C4-2B (cell line): ENCODE measurements at regions not wholly inside any gene's neighbourhood (a gene's known extent, or its start where the extent isn't known, plus 50 kb on each side); places are given as distances from the start of the nearest gene placed in this dataset.
"Not testable (repeated sequence)": the region's sequence is repeated elsewhere in the genome, so short reads cannot be mapped to it uniquely, and the experiment has no call there.

Experiments used
- H3K27ac ChIP-seq: fragments of 450-650 bp; 2 replicates; pipeline ENCODE4 v1.5.1; 2017
- ZFX ChIP-seq: fragments of 450-650 bp; IDR thresholded peaks from 2 replicates; pipeline ENCODE4 v1.6.1; 2017
- TF ChIP-seq, protein P1 (sequence below): fragments of 450-650 bp; conservative IDR thresholded peaks from 2 replicates; pipeline ENCODE4 v1.5.1; 2017; ENCODE audit warnings: mild to moderate bottlenecking

- no peak overlapping the region for H3K27ac ChIP-seq
- TF ChIP-seq, protein P1, sequence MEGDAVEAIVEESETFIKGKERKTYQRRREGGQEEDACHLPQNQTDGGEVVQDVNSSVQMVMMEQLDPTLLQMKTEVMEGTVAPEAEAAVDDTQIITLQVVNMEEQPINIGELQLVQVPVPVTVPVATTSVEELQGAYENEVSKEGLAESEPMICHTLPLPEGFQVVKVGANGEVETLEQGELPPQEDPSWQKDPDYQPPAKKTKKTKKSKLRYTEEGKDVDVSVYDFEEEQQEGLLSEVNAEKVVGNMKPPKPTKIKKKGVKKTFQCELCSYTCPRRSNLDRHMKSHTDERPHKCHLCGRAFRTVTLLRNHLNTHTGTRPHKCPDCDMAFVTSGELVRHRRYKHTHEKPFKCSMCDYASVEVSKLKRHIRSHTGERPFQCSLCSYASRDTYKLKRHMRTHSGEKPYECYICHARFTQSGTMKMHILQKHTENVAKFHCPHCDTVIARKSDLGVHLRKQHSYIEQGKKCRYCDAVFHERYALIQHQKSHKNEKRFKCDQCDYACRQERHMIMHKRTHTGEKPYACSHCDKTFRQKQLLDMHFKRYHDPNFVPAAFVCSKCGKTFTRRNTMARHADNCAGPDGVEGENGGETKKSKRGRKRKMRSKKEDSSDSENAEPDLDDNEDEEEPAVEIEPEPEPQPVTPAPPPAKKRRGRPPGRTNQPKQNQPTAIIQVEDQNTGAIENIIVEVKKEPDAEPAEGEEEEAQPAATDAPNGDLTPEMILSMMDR = no peak
- no peak for TF ChIP-seq ZFX
These were observed 435.3 kb downstream of the CD83 start for GRCh38 chr6:14552891-14553290.

- TF ChIP-seq ZFX = no peak
- TF ChIP-seq, protein P1 = no peak
- H3K27ac ChIP-seq = no peak overlapping the region
These were observed 435.9 kb downstream of the CD83 start for GRCh38 chr6:14553515-14553914.

GRCh38 chr6:14555804-14556203, 438.2 kb downstream of the CD83 start:
- no peak overlapping the region for H3K27ac ChIP-seq
- TF ChIP-seq, protein P1 = no peak
- TF ChIP-seq ZFX = no peak

DNA sequence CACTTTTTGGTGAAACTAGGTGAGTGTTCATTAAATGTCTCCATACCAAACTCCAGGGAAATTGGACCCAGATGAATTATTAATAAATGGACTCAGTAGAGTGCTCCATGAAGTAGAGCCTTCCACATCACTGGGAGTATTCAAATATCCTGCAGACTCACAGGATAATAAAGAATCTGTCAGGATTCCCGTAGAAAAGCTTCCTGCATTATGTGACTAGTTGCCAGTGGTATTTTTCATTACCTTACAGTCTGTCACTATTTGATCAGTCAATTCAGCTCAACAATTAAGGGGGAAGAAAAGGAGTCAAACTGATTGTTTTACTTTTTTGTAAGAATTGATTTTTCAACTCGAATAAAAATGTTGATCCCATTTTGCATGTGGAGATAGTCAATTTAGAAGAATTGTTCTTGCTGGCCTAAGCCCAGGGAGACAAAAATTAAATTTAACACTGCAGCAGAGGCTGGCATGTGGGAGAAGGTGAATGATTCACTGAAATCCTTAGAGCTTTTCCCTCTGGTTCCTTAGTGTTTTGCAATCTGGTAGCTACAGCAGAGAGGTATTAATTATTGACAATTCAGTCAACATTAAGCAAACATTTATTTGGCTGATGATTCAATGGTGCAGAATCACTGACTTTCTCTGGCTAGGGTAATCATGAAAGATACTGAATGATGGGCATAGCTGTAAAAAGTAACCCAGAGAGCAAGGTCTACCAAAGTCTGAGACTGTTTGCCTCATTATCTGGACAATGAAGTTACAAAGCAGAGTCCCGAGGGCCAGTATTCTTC, 442.4 kb downstream of the CD83 start:
- H3K27ac ChIP-seq = no peak overlapping the region
- TF ChIP-seq ZFX = no peak
- TF ChIP-seq, protein P1 = no peak

DNA sequence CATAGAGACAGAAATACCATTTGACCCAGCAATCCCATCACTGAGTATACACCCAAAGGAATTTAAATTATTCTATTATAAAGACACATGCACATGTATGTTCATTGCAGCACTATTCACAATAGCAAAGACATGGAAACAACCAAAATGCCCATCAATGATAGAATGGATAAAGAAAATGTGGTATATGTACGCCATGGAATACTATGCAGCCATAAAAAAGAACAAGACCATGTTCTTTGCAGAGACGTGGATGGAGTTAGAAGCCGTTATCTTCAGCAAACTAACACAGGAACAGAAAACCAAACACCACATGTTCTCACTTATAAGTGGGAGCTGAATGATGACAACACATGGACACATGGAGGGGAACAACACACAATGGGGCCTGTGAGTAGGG, 444.0 kb downstream of the CD83 start:
- not testable (repeated sequence) for H3K27ac ChIP-seq

- no peak overlapping the region for H3K27ac ChIP-seq
These were observed 450.3 kb downstream of the CD83 start for GRCh38 chr6:14567842-14568241.

DNA sequence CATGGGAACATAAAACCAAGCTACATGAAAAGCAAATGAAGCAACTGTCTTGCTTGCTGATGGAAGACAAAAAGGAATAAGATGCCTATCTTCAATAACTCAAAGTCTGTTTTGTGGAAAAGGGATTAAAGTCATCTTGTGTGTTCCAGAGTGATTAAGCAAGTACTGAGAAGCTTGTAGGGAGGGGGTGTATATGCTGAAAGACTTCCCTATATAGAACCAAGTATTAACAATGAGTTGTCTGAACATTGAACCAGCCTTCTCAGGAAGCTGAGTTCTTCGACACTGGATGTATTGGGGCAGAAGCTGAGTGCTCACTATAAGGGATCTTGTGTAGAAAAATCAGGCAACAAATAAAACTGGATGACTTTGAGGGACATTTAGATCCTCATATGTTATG, 451.8 kb downstream of the CD83 start:
- no peak overlapping the region for H3K27ac ChIP-seq
- TF ChIP-seq, protein P1 = no peak
- no peak for TF ChIP-seq ZFX

More at GRCh38 chr6:14567842-14568241, 450.3 kb downstream of the CD83 start:
- no peak for TF ChIP-seq ZFX
- TF ChIP-seq, protein P1 = no peak

- not testable (repeated sequence) for H3K27ac ChIP-seq
These were observed 452.3 kb downstream of the CD83 start for GRCh38 chr6:14569874-14570273.
